Skeletal muscle satellite cell (primary cell): ENCODE measurements at regions not wholly inside any gene's neighbourhood (a gene's known extent, or its start where the extent isn't known, plus 50 kb on each side); places are given as distances from the start of the nearest gene placed in this dataset.
"Not testable (repeated sequence)": the region's sequence is repeated elsewhere in the genome, so short reads cannot be mapped to it uniquely, and the experiment has no call there.

ENCODE experiments used
- H3K27me3 ChIP-seq: 2 replicates; pipeline ENCODE4 v1.7.0; 2013; ENCODE audit warnings: low read length; ENCODE audit not compliant: control insufficient read depth, insufficient read depth
- H3K36me3 ChIP-seq: 2 replicates; pipeline ENCODE4 v1.7.0; 2013; ENCODE audit warnings: mild to moderate bottlenecking, control low read depth, low read length; ENCODE audit not compliant: insufficient read depth
- H3K4me1 ChIP-seq: 2 replicates; pipeline ENCODE4 v1.7.0; 2013; ENCODE audit warnings: low read length; ENCODE audit not compliant: control insufficient read depth, insufficient read depth
- H3K4me2 ChIP-seq: 2 replicates; pipeline ENCODE4 v1.7.0; 2013; ENCODE audit warnings: mild to moderate bottlenecking, low read length
- H3K4me3 ChIP-seq: 2 replicates; pipeline ENCODE4 v1.7.0; 2013; ENCODE audit warnings: low read length
- H3K9ac ChIP-seq: 2 replicates; pipeline ENCODE4 v1.7.0; 2013; ENCODE audit warnings: mild to moderate bottlenecking, low read depth, low read length, moderate library complexity
- H3K9me3 ChIP-seq: replicated peaks from 2 replicates; pipeline ENCODE4 v1.7.0; 2013; ENCODE audit warnings: mild to moderate bottlenecking, control low read depth, low read length

DNA sequence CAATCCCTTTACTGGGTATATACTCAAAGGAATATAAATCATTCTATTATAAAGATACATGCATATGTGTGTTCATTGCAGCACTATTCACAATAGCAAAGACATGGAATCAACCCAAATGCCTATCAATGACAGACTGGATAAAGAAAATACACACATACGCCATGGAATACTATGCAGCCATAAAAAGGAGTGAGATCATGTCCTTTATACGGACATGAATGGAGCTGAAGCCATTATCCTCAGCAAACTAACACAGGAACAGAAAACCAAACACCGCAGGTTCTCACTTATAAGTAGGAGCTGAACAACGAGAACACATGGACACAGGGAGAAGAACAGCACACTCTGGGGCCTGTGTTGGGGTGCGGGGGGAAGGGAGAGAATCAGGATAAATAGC, 133.7 kb upstream of the CALCR start:
- not testable (repeated sequence) for H3K27me3 ChIP-seq, H3K4me2 ChIP-seq, H3K36me3 ChIP-seq, H3K4me1 ChIP-seq, H3K4me3 ChIP-seq, H3K9me3 ChIP-seq, H3K9ac ChIP-seq

DNA sequence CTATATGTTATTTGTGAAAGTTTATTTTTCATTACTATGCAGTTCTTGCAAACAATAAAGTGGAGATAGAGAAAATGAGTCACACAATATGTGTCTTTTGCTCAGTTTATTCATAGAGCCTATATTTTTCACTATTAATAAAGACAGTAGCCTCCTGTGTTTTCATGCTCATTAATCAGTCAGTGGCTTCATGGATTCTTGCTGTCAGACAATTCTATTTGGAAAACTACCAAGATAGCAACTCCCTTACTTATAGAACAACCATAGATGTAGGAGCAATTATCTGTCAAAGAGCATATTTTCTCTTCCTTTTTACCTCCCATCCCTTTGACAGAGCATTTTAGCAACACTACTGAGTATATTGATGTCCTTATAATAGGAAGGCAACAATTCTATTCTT, 132.7 kb upstream of the CALCR start:
- H3K27me3 ChIP-seq: no peaks in the 10 kb centered on the region
- no peaks in the 10 kb centered on the region for H3K4me1 ChIP-seq
- H3K36me3 ChIP-seq: no peaks in the 10 kb centered on the region
- H3K4me3 ChIP-seq: no peak overlapping the region
- H3K4me2 ChIP-seq: no peak overlapping the region
- no peaks in the 10 kb centered on the region for H3K9me3 ChIP-seq
- no peak overlapping the region for H3K9ac ChIP-seq

DNA sequence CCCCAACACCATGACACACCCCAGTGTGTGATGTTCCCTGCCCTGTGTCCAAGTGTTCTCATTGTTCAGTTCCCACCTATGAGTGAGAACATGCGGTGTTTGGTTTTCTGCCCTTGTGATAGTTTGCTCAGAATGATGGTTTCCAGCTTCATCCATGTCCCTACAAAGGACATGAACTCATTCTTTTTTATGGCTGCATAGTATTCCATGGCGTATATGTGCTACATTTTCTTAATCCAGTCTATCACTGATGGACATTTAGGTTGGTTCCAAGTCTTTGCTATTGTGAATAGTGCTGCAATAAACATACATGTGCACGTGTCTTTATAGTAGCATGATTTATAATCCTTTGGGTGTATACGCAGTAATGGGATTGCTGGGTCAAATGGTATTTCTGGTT, 131.6 kb upstream of the CALCR start:
- H3K9ac ChIP-seq, H3K27me3 ChIP-seq, H3K9me3 ChIP-seq, H3K4me2 ChIP-seq, H3K4me3 ChIP-seq, H3K4me1 ChIP-seq, H3K36me3 ChIP-seq: not testable (repeated sequence)

DNA sequence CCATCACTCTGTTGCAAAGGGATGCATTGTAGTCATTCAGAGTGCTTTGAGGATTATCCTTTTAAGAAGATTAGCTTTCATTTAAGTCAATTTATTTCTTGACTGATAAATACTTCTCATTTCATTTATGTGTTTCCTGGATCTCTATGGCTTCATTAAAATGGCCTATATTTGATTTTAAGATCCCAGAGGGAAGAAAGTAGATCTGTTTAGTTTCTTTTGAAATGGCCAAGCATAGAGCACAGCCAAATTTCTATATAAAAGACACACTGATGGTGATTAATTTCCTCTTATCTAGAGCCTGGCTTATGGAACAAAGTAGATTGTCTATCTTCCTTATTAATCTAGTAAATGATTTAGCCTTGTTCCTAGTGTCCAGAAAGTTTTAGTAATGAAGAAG, 129.7 kb upstream of the CALCR start:
- no peak overlapping the region for H3K4me2 ChIP-seq
- H3K27me3 ChIP-seq: no peaks in the 10 kb centered on the region
- no peaks in the 10 kb centered on the region for H3K9me3 ChIP-seq
- no peaks in the 10 kb centered on the region for H3K36me3 ChIP-seq
- H3K9ac ChIP-seq: no peak overlapping the region
- no peaks in the 10 kb centered on the region for H3K4me1 ChIP-seq
- no peak overlapping the region for H3K4me3 ChIP-seq

DNA sequence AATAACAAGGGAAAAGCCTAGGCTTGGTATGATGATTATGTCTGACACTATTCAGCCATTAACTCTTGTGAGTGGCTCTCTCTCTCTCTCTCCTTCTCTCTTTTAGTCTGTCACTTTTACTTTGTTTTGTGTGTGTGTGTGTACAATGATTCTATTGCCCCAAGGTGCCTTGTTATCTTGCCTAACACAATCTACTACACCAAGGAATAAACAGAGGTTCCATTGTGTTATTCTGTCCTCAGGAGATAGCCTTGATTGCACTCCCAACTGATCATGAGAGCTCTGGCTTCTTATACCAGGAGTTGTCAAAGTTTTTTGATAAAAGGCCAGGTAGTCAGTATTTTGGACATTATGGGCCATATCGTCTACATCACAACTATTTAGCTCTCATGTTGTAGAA, 123.4 kb upstream of the CALCR start:
- H3K4me1 ChIP-seq: no peaks in the 10 kb centered on the region
- no peaks in the 10 kb centered on the region for H3K36me3 ChIP-seq
- H3K4me3 ChIP-seq: no peak overlapping the region
- no peaks in the 10 kb centered on the region for H3K9me3 ChIP-seq
- H3K9ac ChIP-seq: no peak overlapping the region
- H3K27me3 ChIP-seq: no peaks in the 10 kb centered on the region
- H3K4me2 ChIP-seq: no peak overlapping the region

DNA sequence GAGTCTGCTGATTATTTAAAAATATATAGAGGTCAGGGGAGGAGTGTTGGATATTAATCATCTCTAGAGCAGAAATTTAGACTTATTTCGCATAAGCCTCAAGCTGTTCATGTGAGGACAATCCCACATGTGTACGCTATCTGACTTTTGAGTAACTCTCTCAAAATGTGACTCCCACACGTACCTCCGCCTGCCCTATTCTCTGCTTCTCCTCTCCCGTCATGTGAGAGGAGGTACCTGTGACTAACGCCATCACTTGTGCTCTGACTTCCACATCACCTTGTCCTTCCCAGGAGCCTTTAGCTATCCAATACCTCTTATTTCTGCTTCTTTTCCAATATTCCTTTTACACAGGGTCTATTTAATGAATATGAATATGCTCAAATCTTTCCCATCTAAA, 119.3 kb upstream of the CALCR start:
- Histone ChIP-seq H3K9me3 (no peaks in the 10 kb centered on the region), H3K4me2 (no peak overlapping the region), H3K4me1 (no peaks in the 10 kb centered on the region), H3K4me3 (no peak overlapping the region), H3K36me3 (no peaks in the 10 kb centered on the region), H3K27me3 (no peaks in the 10 kb centered on the region), H3K9ac (no peak overlapping the region)

DNA sequence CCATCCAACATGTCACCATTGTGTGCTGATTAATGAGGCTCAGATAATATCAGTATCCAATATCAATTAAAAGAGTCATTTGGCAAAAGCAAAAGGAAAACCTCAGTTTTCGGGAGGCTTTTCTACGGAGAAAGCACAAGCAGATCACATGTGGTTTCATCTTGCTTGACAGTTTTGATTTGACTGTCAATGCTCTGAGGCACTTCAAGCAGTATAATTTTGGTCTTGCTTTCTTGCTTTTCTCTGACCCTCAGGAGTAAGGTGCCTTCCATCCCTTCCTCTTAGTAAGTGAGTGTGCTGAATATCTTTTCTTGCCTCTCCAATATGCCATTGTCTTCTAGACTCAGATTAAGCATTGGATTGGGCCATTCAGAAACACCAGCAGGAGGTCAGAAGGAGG, 115.5 kb upstream of the CALCR start:
- no peak overlapping the region for H3K4me2 ChIP-seq
- H3K9me3 ChIP-seq: no peaks in the 10 kb centered on the region
- H3K9ac ChIP-seq: no peak overlapping the region
- H3K4me1 ChIP-seq: no peaks in the 10 kb centered on the region
- no peak overlapping the region for H3K4me3 ChIP-seq
- no peaks in the 10 kb centered on the region for H3K27me3 ChIP-seq
- no peaks in the 10 kb centered on the region for H3K36me3 ChIP-seq

DNA sequence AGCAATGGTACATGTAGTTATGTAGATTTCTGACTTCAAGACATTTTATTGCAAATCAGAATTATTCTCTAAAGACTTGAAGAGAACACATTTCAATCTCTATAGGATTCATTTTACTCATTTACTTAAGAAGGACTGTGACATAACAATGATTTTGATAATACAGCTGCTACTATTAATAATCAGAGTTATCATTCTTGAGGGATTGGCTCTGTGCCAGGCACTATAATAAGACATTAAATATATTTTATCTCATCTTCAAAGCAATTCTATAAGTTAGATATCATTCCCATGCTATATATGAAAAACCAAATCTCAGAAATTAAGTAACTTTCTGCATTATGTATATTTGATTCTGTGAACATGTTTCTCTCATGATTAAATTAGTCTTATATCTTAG, 103.7 kb upstream of the CALCR start:
- no peaks in the 10 kb centered on the region for H3K4me1 ChIP-seq
- no peaks in the 10 kb centered on the region for H3K27me3 ChIP-seq
- H3K9me3 ChIP-seq: no peaks in the 10 kb centered on the region
- no peak overlapping the region for H3K4me3 ChIP-seq
- H3K9ac ChIP-seq: no peak overlapping the region
- H3K4me2 ChIP-seq: no peak overlapping the region
- H3K36me3 ChIP-seq: no peaks in the 10 kb centered on the region

DNA sequence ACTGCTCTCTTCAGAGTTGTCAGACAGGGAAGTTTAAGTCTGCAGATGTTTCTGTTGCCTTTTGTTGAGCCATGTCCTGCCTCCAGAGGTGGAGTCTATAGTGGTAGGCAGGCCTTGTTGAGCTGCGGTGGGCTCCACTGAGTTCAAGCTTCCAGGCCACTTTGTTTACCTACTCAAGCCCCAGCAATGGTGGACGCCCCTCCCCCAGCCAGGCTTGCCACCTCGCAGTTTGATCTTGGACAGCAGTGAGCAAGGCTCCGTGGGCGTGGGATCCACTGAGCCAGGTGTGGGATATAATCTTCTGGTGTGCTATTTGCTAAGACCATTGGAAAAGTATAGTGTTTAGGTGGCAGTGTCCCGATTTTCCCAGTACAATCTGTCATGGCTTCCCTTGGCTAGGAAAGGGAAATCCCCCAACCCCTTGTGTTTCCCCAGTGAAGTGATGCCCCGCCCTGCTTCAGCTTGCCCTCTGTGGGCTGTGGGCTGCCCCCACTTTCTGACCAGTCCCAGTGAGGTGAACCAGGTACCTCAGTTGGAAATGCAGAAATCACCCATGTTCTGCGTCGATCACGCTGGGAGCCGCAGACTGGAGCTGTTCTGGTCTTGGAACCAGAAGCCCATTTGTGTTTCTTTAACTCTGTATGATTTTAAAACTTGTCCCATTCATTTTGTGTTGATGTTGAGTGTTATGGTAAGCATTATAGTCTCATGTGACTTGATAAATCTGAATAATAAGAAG, 89.2 kb upstream of the CALCR start:
- Histone ChIP-seq H3K36me3 (no peaks in the 10 kb centered on the region), H3K4me1 (no peaks in the 10 kb centered on the region), H3K9me3 (no peaks in the 10 kb centered on the region), H3K27me3 (no peaks in the 10 kb centered on the region), H3K4me2 (no peak overlapping the region), H3K9ac (no peak overlapping the region), H3K4me3 (no peak overlapping the region)

DNA sequence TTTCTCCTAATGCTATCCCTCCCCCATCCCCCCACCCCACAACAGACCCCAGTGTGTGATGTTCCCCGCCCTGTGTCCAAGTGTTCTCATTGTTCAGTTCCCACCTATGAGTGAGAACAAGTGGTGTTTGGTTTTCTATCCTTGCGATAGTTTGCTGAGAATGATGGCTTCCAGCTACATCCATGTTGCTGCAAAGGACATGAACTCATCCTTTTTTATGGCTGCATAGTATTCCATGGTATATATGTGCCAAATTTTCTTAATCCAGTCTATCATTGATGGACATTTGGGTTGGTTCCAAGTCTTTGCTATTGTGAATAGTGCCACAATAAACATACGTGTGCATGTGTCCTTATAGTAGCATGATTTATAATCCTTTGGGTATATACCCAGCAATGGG, 83.6 kb upstream of the CALCR start:
- H3K4me3 ChIP-seq, H3K9me3 ChIP-seq, H3K9ac ChIP-seq, H3K4me2 ChIP-seq, H3K36me3 ChIP-seq, H3K27me3 ChIP-seq, H3K4me1 ChIP-seq: not testable (repeated sequence)

DNA sequence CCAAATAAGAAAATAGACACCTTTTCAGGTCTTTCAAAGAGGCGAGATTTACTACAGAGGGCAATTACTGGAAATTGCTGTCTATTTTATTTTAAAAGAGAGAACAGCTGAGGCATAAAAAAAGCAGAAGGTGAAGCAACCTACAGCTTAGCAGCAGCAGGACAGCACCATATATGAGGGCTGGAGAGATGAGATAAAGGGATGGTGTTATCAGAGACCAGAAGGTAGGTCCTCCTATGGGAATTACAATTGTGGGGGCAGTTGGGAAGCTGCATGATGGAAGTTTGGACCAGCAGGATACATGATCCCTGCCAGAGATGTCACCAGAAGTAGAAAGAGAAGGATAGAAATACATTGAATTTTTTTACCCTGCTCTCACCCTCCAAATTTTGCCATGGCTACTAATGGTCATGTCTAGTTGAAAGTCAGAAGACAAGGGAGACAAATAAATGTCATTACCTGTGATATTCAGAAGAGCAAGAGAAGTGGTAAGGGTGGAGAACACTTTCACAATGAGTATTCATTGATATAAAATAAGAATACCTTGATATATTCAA, 77.2 kb upstream of the CALCR start:
- H3K4me1 ChIP-seq: no peaks in the 10 kb centered on the region
- no peak overlapping the region for H3K9ac ChIP-seq
- H3K4me2 ChIP-seq: no peak overlapping the region
- no peaks in the 10 kb centered on the region for H3K9me3 ChIP-seq
- no peaks in the 10 kb centered on the region for H3K36me3 ChIP-seq
- no peaks in the 10 kb centered on the region for H3K27me3 ChIP-seq
- no peak overlapping the region for H3K4me3 ChIP-seq

DNA sequence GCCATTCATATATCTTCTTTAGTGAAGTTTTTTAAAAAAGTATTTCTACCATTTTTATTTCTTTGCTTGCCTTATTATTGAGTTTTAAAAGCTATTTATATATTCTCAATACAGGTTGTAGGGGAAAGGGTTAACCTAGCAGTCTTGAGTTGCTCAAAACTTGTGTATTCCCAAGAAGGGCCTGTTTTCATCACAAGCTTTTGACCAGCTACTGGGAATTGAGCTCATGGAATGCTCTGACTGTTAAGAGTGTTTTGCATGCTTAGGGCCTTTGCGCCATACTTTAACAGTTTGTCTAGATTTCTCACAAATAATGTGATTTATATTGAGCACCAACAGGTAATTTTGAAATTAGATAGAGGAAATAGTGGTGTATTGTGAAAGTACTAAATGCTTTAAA, 72.0 kb upstream of the CALCR start:
- no peaks in the 10 kb centered on the region for H3K9me3 ChIP-seq
- H3K4me1 ChIP-seq: no peaks in the 10 kb centered on the region
- no peaks in the 10 kb centered on the region for H3K36me3 ChIP-seq
- H3K4me2 ChIP-seq: no peak overlapping the region
- H3K4me3 ChIP-seq: no peak overlapping the region
- no peak overlapping the region for H3K9ac ChIP-seq
- H3K27me3 ChIP-seq: no peaks in the 10 kb centered on the region
